Upper lobe of left lung (tissue), 4 donors: ENCODE measurements at regions not wholly inside any gene's neighbourhood (a gene's known extent, or its start where the extent isn't known, plus 50 kb on each side); places are given as distances from the start of the nearest gene placed in this dataset.

Experiments used
- POLR2A ChIP-seq, 4 donors: fragments of 450-650 bp; IDR thresholded peaks; one replicate each; pipeline ENCODE4 v1.5.1; 2016 to 2017; ENCODE audit warnings: antibody characterized with exemption in 4 of 4, mild to moderate bottlenecking in 2 of 4
- POLR2AphosphoS5 ChIP-seq, 2 donors: sonication (generic); formaldehyde crosslinking; IDR thresholded peaks; one replicate each; pipeline ENCODE4 v1.5.1; 2017; ENCODE audit warnings: antibody characterized with exemption in 2 of 2
- TF ChIP-seq, protein P1 (sequence below), 6 experiments: fragments of 450-650 bp in 4 of 6; fragments of 200-600 bp in 2 of 6; sonication (generic) in 2 of 6; IDR thresholded peaks; one replicate each; pipeline ENCODE4 v1.5.1; 2016 to 2019; ENCODE audit warnings: antibody characterized with exemption in 6 of 6

DNA sequence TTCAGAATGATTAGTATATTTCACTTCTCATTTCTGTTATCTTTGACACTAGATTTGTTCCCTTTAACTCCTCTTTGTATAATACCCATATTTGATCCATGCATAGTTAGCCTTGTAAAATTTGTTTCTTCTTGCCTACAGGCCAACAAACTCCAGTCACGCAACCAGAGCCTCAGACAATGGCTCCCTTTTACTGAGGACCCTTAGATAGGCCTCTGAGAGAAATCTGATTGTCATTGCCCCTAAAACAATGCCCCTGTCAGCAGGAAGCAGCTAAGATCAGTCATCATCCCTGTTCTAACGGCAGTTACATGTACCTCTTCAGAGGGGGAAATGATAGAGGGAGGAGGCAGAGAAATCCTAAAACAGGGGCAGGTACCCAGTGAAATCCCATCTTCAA, 190.6 kb upstream of the TENT5D start:
- TF ChIP-seq, protein P1, sequence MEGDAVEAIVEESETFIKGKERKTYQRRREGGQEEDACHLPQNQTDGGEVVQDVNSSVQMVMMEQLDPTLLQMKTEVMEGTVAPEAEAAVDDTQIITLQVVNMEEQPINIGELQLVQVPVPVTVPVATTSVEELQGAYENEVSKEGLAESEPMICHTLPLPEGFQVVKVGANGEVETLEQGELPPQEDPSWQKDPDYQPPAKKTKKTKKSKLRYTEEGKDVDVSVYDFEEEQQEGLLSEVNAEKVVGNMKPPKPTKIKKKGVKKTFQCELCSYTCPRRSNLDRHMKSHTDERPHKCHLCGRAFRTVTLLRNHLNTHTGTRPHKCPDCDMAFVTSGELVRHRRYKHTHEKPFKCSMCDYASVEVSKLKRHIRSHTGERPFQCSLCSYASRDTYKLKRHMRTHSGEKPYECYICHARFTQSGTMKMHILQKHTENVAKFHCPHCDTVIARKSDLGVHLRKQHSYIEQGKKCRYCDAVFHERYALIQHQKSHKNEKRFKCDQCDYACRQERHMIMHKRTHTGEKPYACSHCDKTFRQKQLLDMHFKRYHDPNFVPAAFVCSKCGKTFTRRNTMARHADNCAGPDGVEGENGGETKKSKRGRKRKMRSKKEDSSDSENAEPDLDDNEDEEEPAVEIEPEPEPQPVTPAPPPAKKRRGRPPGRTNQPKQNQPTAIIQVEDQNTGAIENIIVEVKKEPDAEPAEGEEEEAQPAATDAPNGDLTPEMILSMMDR (IDR thresholded peaks at IDR 0.05) = no peak
- TF ChIP-seq POLR2AphosphoS5 (IDR thresholded peaks at IDR 0.05) (no peak), POLR2A (IDR thresholded peaks at IDR 0.05) (no peak)
